ENCODE measurements at regions not wholly inside any gene's neighbourhood (a gene's known extent, or its start where the extent isn't known, plus 50 kb on each side); places are given as distances from the start of the nearest gene placed in this dataset.

- TF ChIP-seq POLR2AphosphoS5 (IDR thresholded peaks at IDR 0.05; ENCODE audit: low read depth, low read length) (no peak), CTCF (IDR thresholded peaks at IDR 0.05 in 2 of 3, conservative IDR thresholded peaks at IDR 0.05 in 1 of 3; ENCODE audit: borderline replicate concordance in 1 of 3, insufficient read depth in 1 of 3, low read depth in 2 of 3, low read length in 2 of 3) (no peak), ZFX (IDR thresholded peaks at IDR 0.05) (no peak), FOSL1 (IDR thresholded peaks at IDR 0.05; ENCODE audit: low read depth) (no peak), REST (IDR thresholded peaks at IDR 0.05; ENCODE audit: low read depth) (no peak), POLR2A (IDR thresholded peaks at IDR 0.05; ENCODE audit: borderline replicate concordance, extremely low read depth, insufficient read depth, insufficient read length) (no peak), EZH2phosphoT487 (IDR thresholded peaks at IDR 0.05; ENCODE audit: borderline replicate concordance) (no peak), YY1 (IDR thresholded peaks at IDR 0.05; ENCODE audit: extremely low read depth, insufficient replicate concordance, low read depth, low read length) (no peak), ZNF274 (IDR thresholded peaks at IDR 0.05; ENCODE audit: low read depth, low read length) (no peak), TCF7L2 (IDR thresholded peaks at IDR 0.05; ENCODE audit: borderline replicate concordance, extremely low read depth, insufficient read depth, insufficient read length) (no peak), CEBPB (IDR thresholded peaks at IDR 0.05; ENCODE audit: low read depth) (no peak), EGR1 (IDR thresholded peaks at IDR 0.05; ENCODE audit: low read depth) (no peak), SP1 (IDR thresholded peaks at IDR 0.05; ENCODE audit: low read depth) (no peak), ELF1 (IDR thresholded peaks at IDR 0.05; ENCODE audit: borderline replicate concordance, low read depth) (no peak)
These were observed 330.0 kb downstream of the NPHP4 start for GRCh38 chr1:5662086-5662743.

All from HCT116 (cell line).